ENCODE measurements at regions not wholly inside any gene's neighbourhood (a gene's known extent, or its start where the extent isn't known, plus 50 kb on each side); places are given as distances from the start of the nearest gene placed in this dataset.
A peak's percentile ranks its signal among the peaks of the same experiment; 100 is the strongest.
"Not testable (repeated sequence)": the region's sequence is repeated elsewhere in the genome, so short reads cannot be mapped to it uniquely, and the experiment has no call there.

GRCh38 chr1:228546541-228547463 lies 59.6 kb downstream of the RNF187 start:
- Mint-ChIP-seq H3K27me3 (peaks cover 4% of the 10 kb centered on the region), H3K27ac (no peak overlapping the region), H3K4me3 (no peak overlapping the region), H3K36me3 (no peaks in the 10 kb centered on the region), H3K4me1 (ENCODE audit: low read depth) (no peaks in the 10 kb centered on the region), H3K9me3 (no peaks in the 10 kb centered on the region)
- intact Hi-C loops (cut with micrococcal nuclease), result no loop called here
- ChIA-PET POLR2A (no interaction called here), CTCF (no interaction called here)
- no peak for DNase-seq

- CTCF ChIA-PET, result no interaction called here
- H3K27me3 Mint-ChIP-seq, result peaks cover 4% of the 10 kb centered on the region
- no peak for DNase-seq
- no peaks in the 10 kb centered on the region for H3K9me3 Mint-ChIP-seq
- no peaks in the 10 kb centered on the region for H3K36me3 Mint-ChIP-seq
- intact Hi-C loops (cut with micrococcal nuclease), result no loop called here
- POLR2A ChIA-PET, result no interaction called here
- no peak overlapping the region for H3K4me3 Mint-ChIP-seq
- H3K27ac Mint-ChIP-seq, result no peak overlapping the region
- H3K4me1 Mint-ChIP-seq (ENCODE audit: low read depth), result no peaks in the 10 kb centered on the region
Observed at GRCh38 chr1:228547464-228547792, 60.2 kb downstream of the RNF187 start.

- H3K27ac Mint-ChIP-seq, result no peak overlapping the region
- H3K36me3 Mint-ChIP-seq, result no peaks in the 10 kb centered on the region
- ChIA-PET POLR2A (no interaction called here), CTCF (no interaction called here)
- peaks cover 4% of the 10 kb centered on the region for H3K27me3 Mint-ChIP-seq
- H3K4me3 Mint-ChIP-seq, result no peak overlapping the region
- H3K4me1 Mint-ChIP-seq (ENCODE audit: low read depth), result no peaks in the 10 kb centered on the region
- peaks cover 1% of the 10 kb centered on the region for H3K9me3 Mint-ChIP-seq
- no peak for DNase-seq
- intact Hi-C loops (cut with micrococcal nuclease), result no loop called here
Observed at GRCh38 chr1:228548788-228549187, 61.6 kb downstream of the RNF187 start.

GRCh38 chr1:228552596-228553176 lies 65.5 kb downstream of the RNF187 start:
- H3K4me3 Mint-ChIP-seq, result no peak overlapping the region
- no peaks in the 10 kb centered on the region for H3K36me3 Mint-ChIP-seq
- intact Hi-C loops (cut with micrococcal nuclease), result no loop called here
- CTCF ChIA-PET, result no interaction called here
- no peak overlapping the region for H3K27ac Mint-ChIP-seq
- no peak for DNase-seq
- peaks cover 19% of the 10 kb centered on the region for H3K9me3 Mint-ChIP-seq
- POLR2A ChIA-PET, result no interaction called here
- H3K27me3 Mint-ChIP-seq, result no peaks in the 10 kb centered on the region
- H3K4me1 Mint-ChIP-seq (ENCODE audit: low read depth), result no peaks in the 10 kb centered on the region

- Mint-ChIP-seq H3K27me3 (no peaks in the 10 kb centered on the region), H3K4me3 (no peak overlapping the region), H3K27ac (no peak overlapping the region), H3K36me3 (no peaks in the 10 kb centered on the region), H3K4me1 (ENCODE audit: low read depth) (no peaks in the 10 kb centered on the region), H3K9me3 (peaks cover 21% of the 10 kb centered on the region)
- POLR2A ChIA-PET, result no interaction called here
- CTCF ChIA-PET, result no interaction called here
- intact Hi-C loops (cut with micrococcal nuclease), result no loop called here
- no peak for DNase-seq
Observed at GRCh38 chr1:228554107-228554506, 66.9 kb downstream of the RNF187 start.

- H3K27ac Mint-ChIP-seq, result no peak overlapping the region
- H3K9me3 Mint-ChIP-seq, result peaks cover 21% of the 10 kb centered on the region
- peak; percentile 20 for DNase-seq
- CTCF ChIA-PET, result interaction anchor here (0.6 kb wide), 1 partner anchor 692 kb away, joined by 3 read pairs; no protein-coding TSS in a partner anchor
- no peaks in the 10 kb centered on the region for H3K36me3 Mint-ChIP-seq
- no peak overlapping the region for H3K4me3 Mint-ChIP-seq
- H3K4me1 Mint-ChIP-seq (ENCODE audit: low read depth), result no peaks in the 10 kb centered on the region
- intact Hi-C loops (cut with micrococcal nuclease), result no loop called here
- no peaks in the 10 kb centered on the region for H3K27me3 Mint-ChIP-seq
- POLR2A ChIA-PET, result no interaction called here
Observed at GRCh38 chr1:228555074-228555994, 68.2 kb downstream of the RNF187 start.

DNA sequence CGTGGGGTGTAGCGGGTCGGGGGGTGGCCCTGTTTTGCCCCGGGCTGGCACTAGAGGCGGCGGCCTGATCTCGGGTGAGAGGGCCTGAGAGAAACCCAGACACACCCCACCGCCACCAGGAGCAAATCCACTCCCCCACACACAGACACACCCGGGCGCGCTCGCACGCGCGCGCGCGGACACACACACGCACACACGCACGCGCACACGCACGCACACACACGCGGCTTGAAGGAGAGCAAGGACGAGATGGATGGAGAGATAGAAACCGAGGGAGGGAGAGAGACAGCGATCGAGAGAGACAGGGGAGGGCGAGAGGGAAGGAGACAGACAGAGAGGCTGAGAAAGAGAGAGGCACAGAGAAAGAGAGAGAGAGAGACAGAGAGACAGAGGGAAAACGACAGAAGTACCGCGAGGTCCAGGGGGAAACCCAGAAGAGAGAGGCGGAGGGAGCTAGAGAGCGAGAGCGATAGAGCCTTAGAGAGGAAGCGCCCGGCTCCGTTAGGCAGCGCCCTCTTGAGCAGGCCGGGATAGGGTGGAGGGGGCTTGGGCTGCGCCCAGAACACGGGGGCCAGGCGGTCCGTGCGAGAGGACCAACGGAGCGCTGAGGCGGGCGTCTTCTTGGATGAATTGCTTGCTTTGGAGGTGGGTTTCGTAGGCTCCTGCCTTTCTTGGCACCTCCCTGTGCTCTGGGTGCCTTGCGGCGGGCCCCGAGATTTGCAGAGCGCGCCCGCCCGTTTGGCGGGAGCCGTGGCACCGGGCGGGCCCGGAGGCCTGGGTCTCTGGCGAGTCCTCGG lies 69.7 kb downstream of the RNF187 start:
- H3K36me3 Mint-ChIP-seq; intact Hi-C loops (cut with micrococcal nuclease); H3K27me3 Mint-ChIP-seq; CTCF ChIA-PET; POLR2A ChIA-PET; H3K4me1 Mint-ChIP-seq (ENCODE audit: low read depth): not testable (repeated sequence)
- peak overlapping the region; percentile 71 for H3K27ac Mint-ChIP-seq
- H3K4me3 Mint-ChIP-seq, result peak overlapping the region; percentile 77
- peaks cover 21% of the 10 kb centered on the region for H3K9me3 Mint-ChIP-seq
- DNase-seq, result peak; percentile 50
